ENCODE measurements at regions not wholly inside any gene's neighbourhood (a gene's known extent, or its start where the extent isn't known, plus 50 kb on each side); places are given as distances from the start of the nearest gene placed in this dataset.
"Not testable (repeated sequence)": the region's sequence is repeated elsewhere in the genome, so short reads cannot be mapped to it uniquely, and the experiment has no call there.

DNA sequence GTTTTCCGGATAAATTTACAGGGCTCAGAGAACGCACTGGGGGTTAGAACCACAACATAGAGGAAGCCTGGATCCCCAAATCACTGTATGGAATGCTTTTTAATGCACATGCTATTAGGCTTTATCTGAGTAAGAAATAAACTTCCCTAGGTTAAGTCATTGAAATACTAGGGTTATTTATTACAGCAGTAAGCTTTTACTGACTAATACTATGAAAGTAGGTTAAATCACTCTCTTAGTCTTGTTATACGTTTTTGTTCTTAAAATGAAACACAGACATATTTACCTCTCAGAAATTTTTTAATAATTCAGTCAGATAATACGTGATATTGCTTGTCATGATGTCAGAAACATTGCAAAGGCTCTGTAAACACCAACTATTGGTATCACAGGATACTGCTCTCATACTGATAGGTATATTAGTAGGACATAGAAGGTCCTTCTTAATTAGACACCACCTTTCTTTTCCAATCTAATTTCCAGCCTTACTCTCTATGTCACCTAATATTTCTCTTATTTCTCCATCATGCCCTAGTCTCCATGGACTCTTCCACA, 162.7 kb upstream of the NYAP2 start:
- DNase-seq = no peak

DNA sequence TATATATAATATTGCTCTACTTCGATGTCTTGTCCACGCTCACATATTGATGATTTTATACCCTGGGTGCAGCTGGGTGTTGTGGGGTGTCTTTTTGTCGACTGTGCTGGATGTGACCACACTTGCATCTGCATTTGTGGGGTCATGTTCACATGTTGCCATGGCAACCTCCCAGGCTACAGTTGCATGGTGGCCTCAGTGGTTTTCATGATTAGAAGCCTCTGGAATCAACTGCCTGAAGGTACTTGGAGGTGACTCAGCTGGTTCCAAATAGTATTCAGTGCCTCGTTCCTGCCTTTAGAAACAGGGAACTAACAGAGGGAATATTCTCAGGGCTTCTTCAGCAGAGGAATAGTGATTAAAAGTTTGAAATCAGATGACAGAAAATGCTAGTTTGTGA, 166.3 kb upstream of the NYAP2 start:
- no peak for DNase-seq

DNA sequence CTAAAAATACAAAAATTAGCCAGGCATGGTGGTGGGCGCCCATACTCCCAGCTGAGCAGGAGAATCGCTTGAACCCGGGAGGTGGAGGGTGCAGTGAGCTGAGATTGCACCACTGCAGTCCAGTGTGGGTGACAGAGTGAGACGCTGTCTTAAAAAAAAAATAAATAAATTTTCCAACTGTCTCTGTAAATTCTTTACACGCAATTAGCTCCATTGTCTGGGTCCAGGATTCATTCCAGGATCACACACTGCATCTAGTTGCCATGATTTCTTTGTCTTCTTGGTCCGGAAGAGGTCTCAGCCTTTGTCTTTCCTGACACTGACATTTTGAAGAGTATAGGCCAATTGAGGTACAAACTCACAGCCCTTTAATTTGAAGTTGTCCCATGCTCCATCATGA, 167.6 kb upstream of the NYAP2 start:
- DNase-seq = no peak

DNA sequence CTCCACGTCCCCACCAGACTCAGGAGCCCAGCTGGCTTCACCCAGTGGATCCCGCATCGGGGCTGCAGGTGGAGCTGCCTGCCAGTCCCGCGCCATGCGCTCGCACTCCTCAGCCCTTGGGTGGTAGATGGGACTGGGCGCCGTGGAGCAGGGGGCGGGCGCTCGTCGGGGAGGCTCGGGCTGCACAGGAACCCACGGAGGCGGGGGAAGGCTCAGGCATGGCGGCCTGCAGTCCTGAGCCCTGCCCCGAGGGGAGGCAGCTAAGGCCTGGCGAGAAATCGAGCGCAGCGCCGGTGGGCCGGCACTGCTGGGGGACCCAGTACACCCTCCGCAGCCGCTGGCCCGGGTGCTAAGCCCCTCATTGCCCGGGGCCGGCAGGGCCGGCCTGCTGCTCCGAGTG, 170.2 kb upstream of the NYAP2 start:
- DNase-seq = not testable (repeated sequence)

DNA sequence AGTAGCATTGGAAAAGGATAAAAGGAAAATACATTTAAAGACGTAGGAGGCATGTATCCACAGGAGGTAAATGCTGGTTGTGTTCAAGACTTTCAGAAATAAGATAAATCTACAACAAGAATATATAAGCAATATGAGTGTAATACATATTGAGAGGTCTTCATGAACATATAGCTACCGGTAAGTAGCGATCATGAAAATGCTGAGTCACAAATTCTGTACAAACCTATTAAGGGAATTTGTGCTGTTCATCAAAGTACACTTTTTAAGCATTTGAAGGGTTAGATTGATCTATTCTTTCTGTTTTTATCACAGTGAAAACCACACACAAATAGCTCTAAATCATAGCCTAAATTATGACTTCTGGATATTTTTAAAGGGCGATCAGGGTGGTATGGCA, 173.1 kb upstream of the NYAP2 start:
- DNase-seq = no peak

DNA sequence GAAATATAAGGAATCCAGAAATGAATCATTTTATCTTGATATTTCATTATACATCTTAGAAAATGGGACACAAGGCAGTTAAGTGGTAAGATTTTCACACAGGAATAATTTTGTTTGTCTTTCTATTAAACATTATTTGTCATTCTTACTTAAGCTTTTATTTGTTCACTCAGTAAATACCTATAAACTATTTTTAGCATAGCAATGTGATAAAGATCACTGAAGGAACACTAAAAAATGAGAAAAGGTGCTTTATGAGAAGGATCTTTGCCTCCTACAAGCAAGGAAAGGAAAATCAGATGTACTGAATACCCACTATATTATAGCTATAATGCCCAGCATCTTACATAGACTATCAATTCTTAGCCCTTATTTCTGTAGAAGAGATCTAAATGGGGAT, 176.2 kb upstream of the NYAP2 start:
- DNase-seq = no peak

DNA sequence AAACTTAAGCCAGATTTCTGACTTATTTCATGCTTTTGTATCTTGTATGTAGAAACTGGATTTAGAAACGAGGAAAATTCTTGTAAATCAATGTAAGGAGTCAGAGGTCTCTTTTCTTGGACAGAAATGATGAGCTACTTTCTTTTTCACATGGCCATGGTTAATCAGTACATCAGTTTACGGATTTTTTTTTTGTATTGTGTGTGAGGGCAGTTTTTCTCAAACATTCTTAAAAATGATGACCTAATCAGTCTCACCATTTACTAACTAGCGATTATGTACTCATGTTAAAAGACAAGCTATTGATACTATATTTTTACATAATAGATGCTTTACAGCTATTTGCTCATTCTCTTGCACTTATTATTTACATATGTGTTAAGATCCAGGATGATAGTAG, 165.2 kb upstream of the DOCK10 start:
- no peak for DNase-seq

DNA sequence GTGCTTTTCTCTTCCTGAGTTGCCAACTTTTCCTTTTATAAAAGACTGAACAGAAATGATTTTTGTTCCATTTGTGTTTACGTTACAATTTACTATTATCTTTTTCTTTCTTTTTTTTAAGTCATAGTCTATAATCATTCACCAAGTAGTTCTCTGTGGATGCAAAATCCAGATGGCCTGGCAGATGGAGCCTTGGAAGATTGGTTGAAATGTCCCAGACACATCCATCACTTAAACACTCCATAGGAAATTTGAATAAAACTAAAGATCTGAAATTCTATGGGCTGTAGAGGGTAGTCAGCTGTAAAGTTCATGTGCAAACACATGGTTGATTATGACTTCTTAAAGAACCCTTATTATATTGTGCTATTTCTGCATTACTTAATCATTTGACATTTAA, 164.8 kb upstream of the DOCK10 start:
- DNase-seq = no peak

DNA sequence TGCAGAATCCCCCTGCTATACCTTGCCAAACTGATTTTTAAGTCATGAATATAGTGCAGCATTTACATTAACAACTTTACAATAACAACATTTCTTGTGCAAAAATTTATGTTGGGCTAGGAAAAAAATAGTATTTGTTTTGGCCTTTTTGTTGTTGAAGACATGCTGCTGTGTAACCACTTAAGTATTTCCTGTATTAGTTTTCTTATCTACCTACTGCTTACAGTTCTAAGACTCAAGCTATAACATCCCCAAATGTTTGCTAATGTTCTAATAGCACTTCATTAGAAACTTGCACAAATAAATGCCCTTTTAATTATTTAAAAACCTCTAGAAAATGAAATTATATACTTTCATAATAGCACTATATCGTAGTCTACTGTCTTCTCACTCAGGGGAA, 154.3 kb upstream of the DOCK10 start:
- no peak for DNase-seq

DNA sequence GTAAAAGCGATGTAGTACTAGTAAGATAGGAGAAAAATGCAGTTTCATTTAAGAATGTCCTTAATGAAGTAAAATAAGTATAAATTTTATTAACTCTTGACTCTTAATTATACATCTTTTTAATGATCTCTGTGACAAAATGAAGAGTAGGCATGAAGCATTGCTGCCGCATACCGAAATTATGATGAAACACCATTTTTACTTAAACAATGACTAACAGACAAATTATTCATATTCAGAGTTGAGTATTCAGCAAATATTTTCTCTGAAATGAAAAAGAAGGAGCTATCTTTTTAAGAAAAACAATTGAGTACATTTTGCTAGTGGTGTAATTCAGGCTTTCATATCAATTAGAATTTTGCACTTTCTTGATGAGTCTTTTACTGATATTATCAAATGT, 150.6 kb upstream of the DOCK10 start:
- DNase-seq = no peak

DNA sequence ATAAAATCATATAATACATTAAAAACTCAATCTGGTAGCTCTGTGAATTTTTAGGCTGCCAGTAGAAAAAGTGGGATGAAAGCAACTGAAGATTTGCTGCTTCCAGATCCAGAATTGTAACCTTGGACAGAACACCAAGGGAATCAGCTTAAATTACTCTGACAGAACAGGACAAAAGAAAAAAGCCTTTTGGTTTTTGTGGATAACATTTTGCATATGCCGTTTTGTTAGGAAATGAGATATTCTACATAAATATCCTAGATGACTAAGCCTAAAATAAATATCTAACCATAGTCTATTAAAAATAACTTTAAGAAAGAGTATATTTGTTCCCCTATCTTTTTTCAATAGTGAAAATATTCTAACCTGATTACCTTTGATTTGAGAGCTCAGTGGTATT, 148.7 kb upstream of the DOCK10 start:
- no peak for DNase-seq

DNA sequence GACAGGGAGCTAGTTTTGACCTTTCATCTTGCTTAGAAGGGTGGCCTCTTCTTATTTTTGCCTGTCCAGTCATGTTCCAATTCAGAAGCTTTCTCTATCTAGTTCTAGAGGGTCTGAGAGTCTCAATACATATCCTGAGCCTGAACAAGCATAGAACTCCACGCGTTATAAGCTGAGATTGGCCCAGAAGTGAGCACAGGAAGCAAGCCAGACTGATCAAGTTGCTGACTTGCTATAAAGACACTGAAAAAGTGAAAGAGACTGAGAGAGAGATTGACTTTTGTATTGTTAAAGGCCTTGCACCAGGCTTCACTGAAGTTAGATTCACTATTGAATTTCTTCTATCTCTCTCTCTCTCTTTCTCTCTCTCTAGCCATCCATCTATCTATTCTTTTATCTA, 142.7 kb upstream of the DOCK10 start:
- no peak for DNase-seq

DNA sequence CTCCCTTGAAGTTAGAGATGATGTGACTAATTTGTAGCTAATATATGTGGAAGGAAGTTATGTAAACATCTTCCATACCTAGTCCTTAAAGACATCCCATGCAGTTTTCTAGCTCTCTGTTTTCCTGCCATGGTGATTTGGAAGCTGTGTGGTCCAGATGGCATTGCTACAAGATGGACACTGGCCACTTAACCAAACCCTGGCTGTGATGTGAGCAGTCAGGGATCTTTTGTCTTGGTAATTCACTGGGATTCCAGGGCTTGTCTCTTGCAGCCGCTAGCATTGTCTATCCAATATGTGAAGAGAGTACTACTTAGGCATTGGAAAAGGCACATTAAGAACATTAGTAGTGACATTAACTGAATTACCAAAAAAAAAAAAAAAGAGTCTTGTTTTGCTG, 139.9 kb upstream of the DOCK10 start:
- DNase-seq = no peak

DNA sequence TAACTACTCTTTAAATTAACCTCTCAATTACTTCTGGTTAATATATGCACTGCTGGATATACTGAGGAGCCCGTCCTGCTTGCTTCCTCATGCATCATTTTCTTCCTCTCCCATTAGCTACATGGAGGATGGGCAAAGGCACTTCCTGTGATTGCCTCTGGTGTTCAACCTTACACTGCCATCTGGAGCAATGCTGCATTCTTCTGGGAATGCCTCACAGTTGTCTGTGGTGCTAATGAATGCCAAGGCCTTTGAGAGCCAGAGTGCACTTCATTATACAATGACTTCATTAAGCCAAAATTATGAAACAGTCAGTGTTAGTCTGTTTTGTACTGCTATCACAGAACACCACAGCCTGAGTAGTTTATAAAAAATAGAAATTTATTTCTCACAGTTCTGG, 134.8 kb upstream of the DOCK10 start:
- DNase-seq = no peak

DNA sequence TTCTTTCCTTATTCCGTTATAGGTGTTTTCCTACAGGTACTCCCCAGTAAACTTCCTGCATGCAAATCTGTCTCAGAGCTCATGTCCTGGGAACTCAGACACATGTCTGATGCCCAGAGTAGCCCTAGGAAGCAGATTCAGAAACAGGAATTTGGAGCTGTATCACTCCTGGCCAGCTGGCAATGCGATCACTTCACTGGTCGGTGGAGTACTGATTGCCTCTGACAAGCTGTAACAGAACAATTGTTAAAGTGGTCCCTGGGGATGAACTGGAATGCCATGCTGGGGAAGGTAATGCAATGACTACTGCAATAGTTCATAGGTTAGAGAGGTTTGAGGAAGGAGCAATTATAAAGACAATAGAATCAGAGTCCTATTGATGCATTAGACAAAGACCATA, 131.6 kb upstream of the DOCK10 start:
- DNase-seq = no peak

DNA sequence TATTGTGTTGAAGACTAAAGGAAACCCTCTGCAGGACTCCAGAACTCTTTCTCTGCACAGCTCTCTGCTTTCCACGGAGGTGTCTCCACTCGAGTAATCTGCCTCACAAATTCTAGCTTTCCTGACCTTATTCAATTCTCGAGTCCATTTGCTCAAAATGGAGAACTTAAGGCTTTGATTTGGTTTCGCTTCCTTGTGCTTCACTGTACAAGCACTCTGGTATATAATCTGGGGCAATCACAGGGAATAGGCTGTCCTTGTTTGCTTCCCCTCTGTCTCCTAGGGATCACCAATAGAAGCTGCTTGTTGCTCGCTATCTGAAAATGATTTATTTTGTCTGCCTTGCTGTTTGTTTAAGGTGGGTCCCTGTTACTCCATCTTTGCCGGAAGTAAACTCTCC, 129.1 kb upstream of the DOCK10 start:
- DNase-seq = no peak

DNA sequence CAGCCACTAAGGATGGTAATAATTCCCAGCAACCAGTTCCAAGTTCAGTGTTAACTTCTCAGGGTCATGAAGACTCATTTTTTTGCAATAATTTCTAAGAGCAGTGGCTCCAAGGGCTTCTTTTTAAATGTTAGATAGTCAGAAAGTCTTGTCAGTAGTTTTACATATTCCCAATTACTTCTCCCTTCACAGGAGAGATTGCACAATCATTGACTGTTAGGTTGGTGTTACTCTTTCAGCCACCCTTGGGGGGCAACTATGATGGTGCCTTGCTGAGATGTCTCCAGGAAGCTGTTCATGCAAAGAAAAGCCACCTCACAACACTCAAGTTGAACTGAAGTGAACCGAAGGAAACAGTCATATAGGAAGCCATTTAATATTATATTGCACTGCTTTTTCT, 127.9 kb upstream of the DOCK10 start:
- no peak for DNase-seq

DNA sequence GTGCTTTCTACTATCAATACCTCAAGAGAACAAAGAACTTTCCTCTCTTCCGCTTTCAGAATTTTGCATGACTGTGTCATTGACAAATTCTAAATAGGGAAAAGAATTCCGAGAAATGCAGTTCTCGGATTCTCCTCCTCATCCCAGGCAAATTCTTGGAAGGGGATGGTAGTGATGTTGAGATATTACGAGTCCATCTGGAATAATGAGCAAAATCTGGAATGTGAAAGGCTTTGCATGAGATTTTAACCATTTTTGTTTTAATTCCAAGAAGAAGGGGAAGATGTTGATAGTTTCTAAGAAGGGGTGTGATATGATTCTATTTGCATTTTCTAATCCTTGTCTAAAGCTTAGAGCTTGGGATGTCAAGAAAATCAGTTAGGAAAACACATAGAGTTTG, 127.1 kb upstream of the DOCK10 start:
- DNase-seq = no peak

DNA sequence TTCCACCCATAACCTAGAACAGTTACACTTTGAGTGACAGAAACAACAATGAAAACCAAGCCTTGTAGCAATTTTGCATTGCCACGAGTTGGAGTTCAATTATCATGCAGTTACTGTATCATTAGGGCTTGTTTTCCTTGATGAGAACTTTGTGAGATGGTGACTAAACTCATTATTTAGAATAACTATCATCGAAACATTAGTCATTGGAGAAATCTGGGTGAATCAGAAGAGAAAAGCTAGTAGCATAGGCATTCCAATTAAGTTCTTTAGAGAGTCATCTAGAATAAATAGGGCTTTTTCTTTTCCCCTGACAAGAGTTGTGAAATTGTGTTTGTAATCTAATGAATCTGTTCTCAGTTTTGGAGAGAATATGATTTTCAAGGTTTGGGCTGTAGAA, 122.8 kb upstream of the DOCK10 start:
- no peak for DNase-seq

DNA sequence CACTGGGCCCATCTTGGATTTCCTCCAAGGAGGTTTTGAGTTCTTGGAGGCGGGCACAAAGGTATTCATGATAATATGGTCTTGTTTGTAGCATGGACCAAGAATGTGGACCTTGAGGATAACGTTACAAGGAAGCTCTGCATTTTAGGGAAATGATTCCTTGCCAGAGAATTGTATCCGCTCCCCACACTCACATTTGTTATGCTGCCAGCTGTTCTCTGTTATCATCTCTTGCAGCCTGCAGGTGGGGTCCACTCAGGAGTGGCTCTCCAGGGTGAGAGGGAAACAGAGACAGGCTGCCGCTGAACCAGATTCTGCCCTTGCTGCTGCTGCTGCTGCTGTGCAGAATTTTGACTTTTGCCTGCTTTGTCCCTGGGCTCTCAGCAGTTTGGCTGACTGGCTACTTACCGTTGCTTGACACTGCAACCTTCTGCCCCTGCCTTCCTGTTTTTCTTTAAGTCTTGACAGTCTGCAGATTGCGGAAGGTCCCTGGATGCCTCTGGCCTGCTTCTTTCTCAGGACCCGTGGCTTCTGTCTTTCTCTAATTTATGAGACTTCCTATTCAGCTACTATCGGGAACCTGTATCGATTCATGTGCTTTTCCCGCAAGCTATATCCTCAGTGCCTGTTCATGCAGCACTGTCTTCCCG, 122.3 kb upstream of the DOCK10 start:
- DNase-seq = no peak

DNA sequence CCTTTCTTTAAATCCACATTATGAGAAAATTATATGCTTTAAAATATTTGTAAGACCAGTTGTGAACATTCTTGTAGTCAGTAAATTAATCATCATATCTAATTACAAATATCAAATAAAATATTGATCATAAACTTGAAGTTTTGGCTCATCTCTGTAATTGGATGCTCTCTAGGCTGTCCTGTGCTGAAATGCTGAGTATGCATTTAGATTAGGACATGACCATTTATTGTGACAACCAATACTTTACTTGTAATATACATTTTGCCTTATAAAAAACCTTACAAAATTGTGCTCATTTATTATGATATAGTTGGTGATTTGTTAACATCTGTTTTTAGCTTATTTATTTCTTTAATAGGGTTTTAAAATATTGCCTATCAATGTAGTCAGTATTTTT, 116.1 kb upstream of the DOCK10 start:
- no peak for DNase-seq

DNA sequence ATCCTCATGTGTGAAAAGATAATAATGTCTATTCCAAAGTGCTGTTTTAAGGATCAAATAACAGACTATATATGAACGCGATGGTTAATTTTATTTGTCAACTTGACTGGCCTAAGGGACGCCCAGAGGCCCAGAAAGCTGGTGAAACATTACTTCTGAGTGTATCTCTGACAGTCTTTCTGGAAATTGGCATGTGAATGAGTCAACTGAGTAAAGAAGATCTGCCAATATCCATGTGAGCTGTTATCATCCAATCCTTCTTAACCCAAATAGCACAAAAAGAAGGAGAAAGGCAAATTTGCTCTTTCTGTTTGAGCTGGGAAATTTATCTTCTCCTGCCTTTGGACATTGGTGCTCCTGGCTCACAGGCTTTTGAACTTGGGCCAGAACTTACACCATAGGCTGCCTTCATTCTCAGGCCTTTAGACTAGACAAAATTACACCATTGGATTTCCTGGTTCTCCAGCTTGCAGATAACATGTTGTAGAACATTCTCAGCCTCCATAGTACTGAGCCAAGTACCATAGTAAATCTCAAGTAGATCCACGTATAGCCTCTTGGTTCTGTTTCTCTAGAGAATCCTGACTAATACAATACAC, 114.7 kb upstream of the DOCK10 start:
- DNase-seq = no peak

DNA sequence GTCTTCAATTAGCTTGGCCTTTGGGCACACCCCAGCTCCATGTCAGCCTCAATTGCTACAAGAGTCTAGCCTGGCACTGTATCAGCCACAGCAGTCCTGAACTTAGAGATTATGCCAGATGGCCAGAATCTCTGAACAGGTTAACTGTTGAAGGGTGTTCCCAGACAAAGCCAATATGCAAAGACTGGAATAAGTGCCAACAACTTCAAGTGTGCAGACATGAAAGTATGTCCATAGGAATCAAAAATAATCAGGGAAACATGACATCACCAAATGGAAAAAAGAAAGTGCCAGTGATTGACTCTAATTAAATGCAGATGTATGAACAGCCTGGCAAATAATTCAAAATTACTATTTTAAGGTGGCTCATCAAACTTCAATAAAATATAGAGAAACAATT, 98.5 kb upstream of the DOCK10 start:
- no peak for DNase-seq

DNA sequence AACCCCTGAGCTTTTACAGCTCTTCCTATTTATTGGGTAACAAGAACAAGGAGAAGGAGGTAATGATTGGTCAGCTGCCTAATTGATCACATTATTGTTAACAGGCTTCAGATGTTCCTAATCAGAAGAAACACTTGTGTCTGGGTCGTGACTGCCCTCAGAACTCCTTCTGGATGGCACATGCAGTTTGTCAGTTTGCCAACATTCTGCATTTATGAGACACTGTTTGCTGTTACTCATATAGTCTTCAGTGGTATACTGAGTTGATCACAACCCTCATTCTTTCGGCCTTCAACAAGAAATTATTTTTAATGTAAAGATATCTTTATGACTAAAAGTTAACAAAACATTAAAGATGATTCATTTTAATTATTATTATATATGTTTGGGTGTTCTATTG, 95.7 kb upstream of the DOCK10 start:
- no peak for DNase-seq

DNA sequence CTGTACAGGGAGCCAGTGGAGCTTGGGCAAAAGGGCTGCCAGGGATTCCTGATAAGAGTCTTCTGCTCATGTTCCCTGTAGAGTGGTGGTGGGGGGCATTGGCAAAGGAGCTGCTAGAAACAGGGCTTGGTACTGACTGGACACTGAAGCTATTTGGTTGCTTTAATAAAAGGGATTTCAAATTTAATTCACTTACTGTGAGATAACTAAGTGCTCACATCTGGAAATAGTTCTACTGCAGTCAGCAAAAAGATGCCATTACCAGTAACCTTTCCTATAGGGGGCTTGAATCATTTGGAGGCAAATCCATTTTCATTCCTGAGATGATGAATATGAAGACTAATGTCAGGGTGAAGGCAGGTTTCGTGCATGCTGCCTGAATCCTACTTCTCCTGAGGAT, 94.3 kb upstream of the DOCK10 start:
- DNase-seq = no peak

Measured in activated gamma-delta T cell treated with Interleukin-2 at 50 U/mL for 16 hours (primary cell).